Suprapubic skin (tissue), 4 donors: ENCODE measurements at regions not wholly inside any gene's neighbourhood (a gene's known extent, or its start where the extent isn't known, plus 50 kb on each side); places are given as distances from the start of the nearest gene placed in this dataset.

ENCODE experiments used
- DNase-seq, 2 donors: peaks; one replicate each; pipeline ENCODE4 v3.0.0-alpha.2; 2019; ENCODE audit warnings: low spot score in 2 of 2
- H3K27ac ChIP-seq: fragments of 200-600 bp; sonication (generic); one replicate; pipeline ENCODE4 v1.5.1; 2019
- H3K27me3 ChIP-seq: fragments of 200-600 bp; sonication (generic); one replicate; pipeline ENCODE4 v1.5.1; 2019
- H3K36me3 ChIP-seq: fragments of 200-600 bp; sonication (generic); one replicate; pipeline ENCODE4 v1.5.1; 2019
- H3K4me1 ChIP-seq: fragments of 200-600 bp; sonication (generic); one replicate; pipeline ENCODE4 v1.5.1; 2019
- H3K4me3 ChIP-seq: fragments of 200-600 bp; sonication (generic); one replicate; pipeline ENCODE4 v1.5.1; 2019; ENCODE audit warnings: mild to moderate bottlenecking
- H3K9me3 ChIP-seq: fragments of 200-600 bp; sonication (generic); one replicate; pipeline ENCODE4 v1.5.1; 2019
- CTCF ChIP-seq, 2 donors: fragments of 200-600 bp in 1 of 2; fragments of 450-650 bp in 1 of 2; sonication (generic) in 1 of 2; IDR thresholded peaks; one replicate each; pipeline ENCODE4 v1.5.1; 2016 to 2019; ENCODE audit warnings: antibody characterized with exemption in 2 of 2, mild to moderate bottlenecking in 1 of 2, moderate library complexity in 1 of 2
- EP300 ChIP-seq: sonication (generic); formaldehyde crosslinking; IDR thresholded peaks from one replicate; pipeline ENCODE4 v1.6.1; 2017; ENCODE audit warnings: antibody characterized with exemption
- POLR2A ChIP-seq, 2 donors: fragments of 450-650 bp; IDR thresholded peaks; one replicate each; pipeline ENCODE4 v1.6.1; 2017; ENCODE audit warnings: antibody characterized with exemption in 2 of 2, mild to moderate bottlenecking in 2 of 2, moderate library complexity in 2 of 2
- POLR2AphosphoS5 ChIP-seq, 3 donors: sonication (generic); formaldehyde crosslinking; IDR thresholded peaks; one replicate each; pipeline ENCODE4 v1.6.1; 2017; ENCODE audit warnings: antibody characterized with exemption in 3 of 3
- WGBS: methylation state at CpG from one replicate; pipeline ENCODE4 v1.1.5; 2018; 5-methylcytosine and 5-hydroxymethylcytosine counted together

- no peak for DNase-seq
- no peaks in the 10 kb centered on the region for H3K27me3 ChIP-seq
- H3K27ac ChIP-seq = no peak overlapping the region
- no peaks in the 10 kb centered on the region for H3K36me3 ChIP-seq
- 78% methylated on average over 1 of the region's 1 CpG for WGBS
- H3K4me3 ChIP-seq = no peak overlapping the region
- H3K9me3 ChIP-seq = no peaks in the 10 kb centered on the region
- H3K4me1 ChIP-seq = no peaks in the 10 kb centered on the region
- TF ChIP-seq EP300 (no peak), POLR2A (IDR thresholded peaks at IDR 0.05) (no peak), CTCF (IDR thresholded peaks at IDR 0.05) (no peak), POLR2AphosphoS5 (IDR thresholded peaks at IDR 0.05) (no peak)
Observed at GRCh38 chr2:139769633-139770032, 989.4 kb upstream of the NXPH2 start.

GRCh38 chr2:139763705-139764104 lies 983.5 kb upstream of the NXPH2 start:
- H3K9me3 ChIP-seq = peaks cover 4% of the 10 kb centered on the region
- TF ChIP-seq CTCF (IDR thresholded peaks at IDR 0.05) (no peak), POLR2AphosphoS5 (IDR thresholded peaks at IDR 0.05) (no peak), EP300 (no peak), POLR2A (IDR thresholded peaks at IDR 0.05) (no peak)

GRCh38 chr2:139759000-139759505 lies 978.9 kb upstream of the NXPH2 start:
- Histone ChIP-seq H3K27me3 (no peaks in the 10 kb centered on the region), H3K4me3 (no peak overlapping the region), H3K9me3 (peaks cover 4% of the 10 kb centered on the region), H3K36me3 (no peaks in the 10 kb centered on the region), H3K4me1 (no peaks in the 10 kb centered on the region), H3K27ac (no peak overlapping the region)
- 92% methylated on average over 3 of the region's 3 CpGs for WGBS
- no peak for TF ChIP-seq EP300
- no peak for TF ChIP-seq POLR2A (IDR thresholded peaks at IDR 0.05)
- no peak for TF ChIP-seq CTCF (IDR thresholded peaks at IDR 0.05)
- no peak for TF ChIP-seq POLR2AphosphoS5 (IDR thresholded peaks at IDR 0.05)
- no peak for DNase-seq

More at GRCh38 chr2:139763705-139764104, 983.5 kb upstream of the NXPH2 start:
- H3K27ac ChIP-seq = no peak overlapping the region
- no peak for DNase-seq
- no peaks in the 10 kb centered on the region for H3K27me3 ChIP-seq
- no peaks in the 10 kb centered on the region for H3K36me3 ChIP-seq
- H3K4me1 ChIP-seq = no peaks in the 10 kb centered on the region
- H3K4me3 ChIP-seq = no peak overlapping the region

GRCh38 chr2:139746901-139747300 lies 966.7 kb upstream of the NXPH2 start:
- Histone ChIP-seq H3K4me3 (no peak overlapping the region), H3K4me1 (no peaks in the 10 kb centered on the region), H3K27ac (no peak overlapping the region), H3K36me3 (no peaks in the 10 kb centered on the region), H3K9me3 (peaks cover 10% of the 10 kb centered on the region), H3K27me3 (no peaks in the 10 kb centered on the region)
- TF ChIP-seq POLR2A (IDR thresholded peaks at IDR 0.05) = no peak
- no peak for TF ChIP-seq EP300
- TF ChIP-seq POLR2AphosphoS5 (IDR thresholded peaks at IDR 0.05) = no peak
- no peak for TF ChIP-seq CTCF (IDR thresholded peaks at IDR 0.05)
- no peak for DNase-seq
- WGBS = 87% methylated on average over 11 of the region's 11 CpGs

- H3K9me3 ChIP-seq = no peaks in the 10 kb centered on the region
- no peaks in the 10 kb centered on the region for H3K36me3 ChIP-seq
- no peaks in the 10 kb centered on the region for H3K27me3 ChIP-seq
- no peak for DNase-seq
- WGBS = 81% methylated on average over 4 of the region's 4 CpGs
- no peak for TF ChIP-seq POLR2AphosphoS5 (IDR thresholded peaks at IDR 0.05)
- TF ChIP-seq CTCF (IDR thresholded peaks at IDR 0.05) = no peak
- TF ChIP-seq POLR2A (IDR thresholded peaks at IDR 0.05) = no peak
- TF ChIP-seq EP300 = no peak
- no peak overlapping the region for H3K27ac ChIP-seq
- H3K4me1 ChIP-seq = no peaks in the 10 kb centered on the region
- no peak overlapping the region for H3K4me3 ChIP-seq
Observed at GRCh38 chr2:139744273-139744672, 964.1 kb upstream of the NXPH2 start.
